ENCODE measurements at regions not wholly inside any gene's neighbourhood (a gene's known extent, or its start where the extent isn't known, plus 50 kb on each side); places are given as distances from the start of the nearest gene placed in this dataset.
A peak's percentile ranks its signal among the peaks of the same experiment; 100 is the strongest.

- Histone ChIP-seq H3K27ac (no peak overlapping the region), H4K20me1 (no peaks in the 10 kb centered on the region), H3K27me3 (no peaks in the 10 kb centered on the region), H3K4me2 (no peak overlapping the region), H3K9ac (no peak overlapping the region), H3K9me3 (replicated peaks in 1 of 11) (no peaks in the 10 kb centered on the region), H3K4me3 (no peak overlapping the region), H3K4me1 (peaks cover 0 to 7% (median 0%) of the 10 kb centered on the region in 10 experiments; a peak in 4 of 20 replicates), H3K36me3 (no peaks in the 10 kb centered on the region)
- TF ChIP-seq Cebpa-rat (IDR thresholded peaks at IDR 0.05), result no peak
Observed at GRCh38 chr14:85359505-85359904, 170.4 kb upstream of the FLRT2 start.

GRCh38 chr14:85363358-85363757 is 166.6 kb upstream of the FLRT2 start:
- Histone ChIP-seq H3K9me3 (replicated peaks in 1 of 11) (peaks cover 0 to 4% (median 0%) of the 10 kb centered on the region in 11 experiments; a peak in 1 of 22 replicates), H4K20me1 (no peaks in the 10 kb centered on the region), H3K4me1 (peaks cover 0 to 7% (median 0%) of the 10 kb centered on the region in 10 experiments; a peak in 4 of 20 replicates), H3K4me2 (peak overlapping the region in 1 of 11 experiments; percentile 21; a peak in 2 of 22 replicates), H3K27me3 (no peaks in the 10 kb centered on the region), H3K36me3 (no peaks in the 10 kb centered on the region), H3K27ac (no peak overlapping the region), H3K9ac (no peak overlapping the region), H3K4me3 (no peak overlapping the region)
- no peak for TF ChIP-seq Cebpa-rat (IDR thresholded peaks at IDR 0.05)

GRCh38 chr14:85366226-85366625 is 163.7 kb upstream of the FLRT2 start:
- no peak overlapping the region for H3K4me2 ChIP-seq
- H3K36me3 ChIP-seq, result no peaks in the 10 kb centered on the region
- H3K27me3 ChIP-seq, result no peaks in the 10 kb centered on the region
- H3K9me3 ChIP-seq (replicated peaks in 1 of 11), result peaks cover 0 to 11% (median 0%) of the 10 kb centered on the region in 11 experiments; a peak in 1 of 22 replicates
- H3K4me1 ChIP-seq, result peaks cover 0 to 7% (median 0%) of the 10 kb centered on the region in 10 experiments; a peak in 4 of 20 replicates
- no peak for TF ChIP-seq Cebpa-rat (IDR thresholded peaks at IDR 0.05)
- no peak overlapping the region for H3K27ac ChIP-seq
- H3K4me3 ChIP-seq, result no peak overlapping the region
- no peak overlapping the region for H3K9ac ChIP-seq
- no peaks in the 10 kb centered on the region for H4K20me1 ChIP-seq

- no peak for TF ChIP-seq Cebpa-rat (IDR thresholded peaks at IDR 0.05)
- Histone ChIP-seq H4K20me1 (no peaks in the 10 kb centered on the region), H3K4me2 (no peak overlapping the region), H3K27me3 (no peaks in the 10 kb centered on the region), H3K36me3 (no peaks in the 10 kb centered on the region), H3K27ac (no peak overlapping the region), H3K4me3 (no peak overlapping the region), H3K9me3 (replicated peaks in 1 of 11) (no peaks in the 10 kb centered on the region), H3K9ac (no peak overlapping the region), H3K4me1 (no peaks in the 10 kb centered on the region)
Observed at GRCh38 chr14:85380881-85381280, 149.1 kb upstream of the FLRT2 start.

GRCh38 chr14:85382341-85382740 is 147.6 kb upstream of the FLRT2 start:
- TF ChIP-seq Cebpa-rat (IDR thresholded peaks at IDR 0.05), result no peak
- Histone ChIP-seq H3K4me2 (no peak overlapping the region), H3K4me1 (no peaks in the 10 kb centered on the region), H3K4me3 (no peak overlapping the region), H3K9ac (no peak overlapping the region), H3K9me3 (replicated peaks in 1 of 11) (no peaks in the 10 kb centered on the region), H3K36me3 (no peaks in the 10 kb centered on the region), H3K27ac (no peak overlapping the region), H3K27me3 (no peaks in the 10 kb centered on the region), H4K20me1 (no peaks in the 10 kb centered on the region)

GRCh38 chr14:85387181-85387580 is 142.8 kb upstream of the FLRT2 start:
- H3K9me3 ChIP-seq (replicated peaks in 1 of 11), result no peaks in the 10 kb centered on the region
- H3K9ac ChIP-seq, result no peak overlapping the region

GRCh38 chr14:85390236-85390635 is 139.7 kb upstream of the FLRT2 start:
- Histone ChIP-seq H3K4me2 (no peak overlapping the region), H3K4me3 (no peak overlapping the region), H3K4me1 (no peaks in the 10 kb centered on the region), H3K9ac (no peak overlapping the region), H3K9me3 (replicated peaks in 1 of 11) (no peaks in the 10 kb centered on the region), H3K27ac (no peak overlapping the region), H4K20me1 (no peaks in the 10 kb centered on the region), H3K36me3 (no peaks in the 10 kb centered on the region), H3K27me3 (no peaks in the 10 kb centered on the region)
- no peak for TF ChIP-seq Cebpa-rat (IDR thresholded peaks at IDR 0.05)

More at GRCh38 chr14:85387181-85387580, 142.8 kb upstream of the FLRT2 start:
- Histone ChIP-seq H3K27ac (no peak overlapping the region), H3K36me3 (no peaks in the 10 kb centered on the region), H3K4me3 (no peak overlapping the region), H4K20me1 (no peaks in the 10 kb centered on the region), H3K4me2 (no peak overlapping the region), H3K4me1 (no peaks in the 10 kb centered on the region), H3K27me3 (no peaks in the 10 kb centered on the region)
- no peak for TF ChIP-seq Cebpa-rat (IDR thresholded peaks at IDR 0.05)

- Histone ChIP-seq H3K4me3 (no peak overlapping the region), H4K20me1 (no peaks in the 10 kb centered on the region), H3K9me3 (replicated peaks in 1 of 11) (no peaks in the 10 kb centered on the region), H3K4me2 (no peak overlapping the region), H3K36me3 (no peaks in the 10 kb centered on the region), H3K27ac (no peak overlapping the region), H3K27me3 (no peaks in the 10 kb centered on the region), H3K9ac (no peak overlapping the region), H3K4me1 (no peaks in the 10 kb centered on the region)
- no peak for TF ChIP-seq Cebpa-rat (IDR thresholded peaks at IDR 0.05)
Observed at GRCh38 chr14:85391455-85391854, 138.5 kb upstream of the FLRT2 start.

- H3K27ac ChIP-seq, result no peak overlapping the region
- no peak overlapping the region for H3K9ac ChIP-seq
- H3K4me3 ChIP-seq, result no peak overlapping the region
- no peaks in the 10 kb centered on the region for H3K9me3 ChIP-seq (replicated peaks in 1 of 11)
- no peaks in the 10 kb centered on the region for H4K20me1 ChIP-seq
- no peaks in the 10 kb centered on the region for H3K36me3 ChIP-seq
- no peak overlapping the region for H3K4me2 ChIP-seq
- no peaks in the 10 kb centered on the region for H3K4me1 ChIP-seq
- no peaks in the 10 kb centered on the region for H3K27me3 ChIP-seq
- no peak for TF ChIP-seq Cebpa-rat (IDR thresholded peaks at IDR 0.05)
Observed at GRCh38 chr14:85391892-85392291, 138.1 kb upstream of the FLRT2 start.

GRCh38 chr14:85399186-85399585 is 130.8 kb upstream of the FLRT2 start:
- no peak for TF ChIP-seq Cebpa-rat (IDR thresholded peaks at IDR 0.05)
- Histone ChIP-seq H3K4me1 (peaks cover 0 to 8% (median 0%) of the 10 kb centered on the region in 10 experiments; a peak in 2 of 20 replicates), H4K20me1 (no peaks in the 10 kb centered on the region), H3K9me3 (replicated peaks in 1 of 11) (no peaks in the 10 kb centered on the region), H3K36me3 (no peaks in the 10 kb centered on the region), H3K4me3 (no peak overlapping the region), H3K9ac (no peak overlapping the region), H3K4me2 (no peak overlapping the region), H3K27ac (no peak overlapping the region), H3K27me3 (no peaks in the 10 kb centered on the region)

All from BLaER1 treated with 17β-estradiol and CSF1 and Interleukin-3, amounts not matched to agents 10 nM and 100 nM (cell line).